ENCODE measurements at regions not wholly inside any gene's neighbourhood (a gene's known extent, or its start where the extent isn't known, plus 50 kb on each side); places are given as distances from the start of the nearest gene placed in this dataset.

GRCh38 chr1:37265156-37265555 lies 209.2 kb upstream of the ZC3H12A start:
- no peak for TF ChIP-seq ZFX (IDR thresholded peaks at IDR 0.05)
- TF ChIP-seq, protein P1, sequence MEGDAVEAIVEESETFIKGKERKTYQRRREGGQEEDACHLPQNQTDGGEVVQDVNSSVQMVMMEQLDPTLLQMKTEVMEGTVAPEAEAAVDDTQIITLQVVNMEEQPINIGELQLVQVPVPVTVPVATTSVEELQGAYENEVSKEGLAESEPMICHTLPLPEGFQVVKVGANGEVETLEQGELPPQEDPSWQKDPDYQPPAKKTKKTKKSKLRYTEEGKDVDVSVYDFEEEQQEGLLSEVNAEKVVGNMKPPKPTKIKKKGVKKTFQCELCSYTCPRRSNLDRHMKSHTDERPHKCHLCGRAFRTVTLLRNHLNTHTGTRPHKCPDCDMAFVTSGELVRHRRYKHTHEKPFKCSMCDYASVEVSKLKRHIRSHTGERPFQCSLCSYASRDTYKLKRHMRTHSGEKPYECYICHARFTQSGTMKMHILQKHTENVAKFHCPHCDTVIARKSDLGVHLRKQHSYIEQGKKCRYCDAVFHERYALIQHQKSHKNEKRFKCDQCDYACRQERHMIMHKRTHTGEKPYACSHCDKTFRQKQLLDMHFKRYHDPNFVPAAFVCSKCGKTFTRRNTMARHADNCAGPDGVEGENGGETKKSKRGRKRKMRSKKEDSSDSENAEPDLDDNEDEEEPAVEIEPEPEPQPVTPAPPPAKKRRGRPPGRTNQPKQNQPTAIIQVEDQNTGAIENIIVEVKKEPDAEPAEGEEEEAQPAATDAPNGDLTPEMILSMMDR (conservative IDR thresholded peaks at IDR 0.05), result no peak
- H3K27ac ChIP-seq, result no peak overlapping the region

GRCh38 chr1:37265786-37266667 lies 208.4 kb upstream of the ZC3H12A start:
- TF ChIP-seq, protein P1 (conservative IDR thresholded peaks at IDR 0.05), result no peak
- TF ChIP-seq ZFX (IDR thresholded peaks at IDR 0.05), result no peak
- no peak overlapping the region for H3K27ac ChIP-seq

- no peak for TF ChIP-seq ZFX (IDR thresholded peaks at IDR 0.05)
- TF ChIP-seq, protein P1 (conservative IDR thresholded peaks at IDR 0.05), result no peak
- no peak overlapping the region for H3K27ac ChIP-seq
Measured at GRCh38 chr1:37267111-37267835, 207.1 kb upstream of the ZC3H12A start.

DNA sequence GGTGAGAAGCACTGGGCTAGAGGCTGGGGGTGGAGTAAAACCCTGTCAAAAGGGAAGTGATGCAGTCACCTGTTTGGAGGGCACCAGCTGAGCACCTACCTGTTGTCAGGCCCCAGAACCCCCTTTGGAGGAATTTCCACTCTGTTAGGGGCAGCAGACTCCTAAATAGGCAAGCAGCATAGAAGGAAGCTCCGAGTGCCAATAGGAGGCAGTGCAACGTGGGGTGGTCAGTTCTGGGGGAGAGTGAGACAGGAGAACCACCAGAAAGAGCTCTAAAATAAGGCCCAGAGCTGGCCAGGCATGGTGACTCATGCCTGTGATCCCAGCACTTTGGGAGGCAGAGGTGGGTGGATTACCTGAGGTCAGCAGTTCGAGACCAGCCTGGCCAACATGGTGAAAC lies 203.7 kb upstream of the ZC3H12A start:
- no peak for TF ChIP-seq ZFX (IDR thresholded peaks at IDR 0.05)
- TF ChIP-seq, protein P1 (conservative IDR thresholded peaks at IDR 0.05), result no peak
- no peak overlapping the region for H3K27ac ChIP-seq

GRCh38 chr1:37272626-37273025 lies 201.8 kb upstream of the ZC3H12A start:
- no peak overlapping the region for H3K27ac ChIP-seq
- TF ChIP-seq, protein P1 (conservative IDR thresholded peaks at IDR 0.05), result no peak
- TF ChIP-seq ZFX (IDR thresholded peaks at IDR 0.05), result no peak

DNA sequence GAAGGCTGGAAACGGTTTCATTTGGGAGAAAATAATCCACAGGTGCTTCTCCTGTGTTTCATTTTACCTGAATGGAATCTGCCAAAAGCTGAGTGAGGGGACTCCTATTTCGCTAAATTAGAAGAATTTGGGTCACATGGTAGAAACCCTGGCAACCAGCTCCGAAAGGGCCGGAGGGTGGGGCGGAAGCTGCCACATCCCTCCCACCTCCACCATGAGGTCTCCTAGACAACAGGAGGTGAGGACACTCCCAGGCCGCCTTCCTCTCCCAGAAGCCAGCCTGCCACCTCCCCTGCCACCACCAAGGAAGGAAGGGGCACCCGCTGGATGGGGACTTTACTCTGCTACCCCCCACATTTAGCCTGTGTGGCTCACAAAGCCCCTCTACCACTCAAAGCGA lies 199.9 kb upstream of the ZC3H12A start:
- no peak overlapping the region for H3K27ac ChIP-seq
- TF ChIP-seq ZFX (IDR thresholded peaks at IDR 0.05), result no peak
- TF ChIP-seq, protein P1 (conservative IDR thresholded peaks at IDR 0.05), result no peak
